Spleen (tissue), 7 donors: ENCODE measurements at regions not wholly inside any gene's neighbourhood (a gene's known extent, or its start where the extent isn't known, plus 50 kb on each side); places are given as distances from the start of the nearest gene placed in this dataset.

Experiments
- CTCF ChIP-seq, 11 experiments: fragments of 200-600 bp in 7 of 11; fragments of 450-650 bp in 4 of 11; sonication (generic) in 4 of 11; IDR thresholded peaks in 8 of 11; conservative IDR thresholded peaks in 3 of 11; 1 replicate in 7 of 11; 2 replicates in 4 of 11; pipeline versions ENCODE4 v1.4.0 to v1.8.0; 2016 to 2021; ENCODE audit warnings: antibody characterized with exemption in 11 of 11, inconsistent platforms in 4 of 11, mild to moderate bottlenecking in 1 of 11
- POLR2A ChIP-seq, 3 donors: fragments of 450-650 bp; IDR thresholded peaks; one replicate each; pipeline ENCODE4 v1.5.1; 2017; ENCODE audit warnings: antibody characterized with exemption in 3 of 3, mild to moderate bottlenecking in 1 of 3
- donor health status: DM: no; HTN: no; CAD: no; lungs with moderate emphysema.
- donor health status: DM: no; HTN: no; CAD: no.
- donor health status: DM: no; HTN: no; CAD: no.

- TF ChIP-seq CTCF (IDR thresholded peaks at IDR 0.05 in 8 of 11, conservative IDR thresholded peaks at IDR 0.05 in 3 of 11) (no peak), POLR2A (IDR thresholded peaks at IDR 0.05) (no peak)
Measured at GRCh38 chr15:81454024-81454423, 80.0 kb upstream of the TMC3 start.
